Left kidney (tissue), 1 donor: ENCODE measurements at regions not wholly inside any gene's neighbourhood (a gene's known extent, or its start where the extent isn't known, plus 50 kb on each side); places are given as distances from the start of the nearest gene placed in this dataset.

Experiments used
- DNase-seq: peaks from one replicate; pipeline ENCODE4 v3.0.0-alpha.2; 2013

DNA sequence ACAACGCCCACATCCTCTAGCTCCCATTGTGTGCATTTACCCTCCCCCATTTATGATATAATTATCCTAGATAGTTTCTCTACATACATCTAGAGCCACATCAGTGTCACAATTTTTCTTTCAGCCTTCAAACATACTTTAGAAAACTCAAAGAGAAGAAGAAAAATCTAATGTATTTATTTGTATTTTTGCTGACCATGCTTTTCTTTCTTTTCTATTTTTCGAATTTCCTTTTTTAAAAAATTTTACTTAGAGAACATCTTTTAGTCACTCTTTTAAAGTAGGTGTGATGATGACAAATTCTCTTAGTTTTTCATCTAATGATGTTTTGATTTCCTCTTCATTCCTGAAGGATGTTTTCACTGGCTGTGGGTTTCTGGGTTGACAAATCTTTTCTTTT, 117.0 kb upstream of the CHL1 start:
- no peak for DNase-seq

- no peak for DNase-seq
Observed at GRCh38 chr3:82508-82907, 114.1 kb upstream of the CHL1 start.

GRCh38 chr3:83096-83495, 113.5 kb upstream of the CHL1 start:
- no peak for DNase-seq

DNA sequence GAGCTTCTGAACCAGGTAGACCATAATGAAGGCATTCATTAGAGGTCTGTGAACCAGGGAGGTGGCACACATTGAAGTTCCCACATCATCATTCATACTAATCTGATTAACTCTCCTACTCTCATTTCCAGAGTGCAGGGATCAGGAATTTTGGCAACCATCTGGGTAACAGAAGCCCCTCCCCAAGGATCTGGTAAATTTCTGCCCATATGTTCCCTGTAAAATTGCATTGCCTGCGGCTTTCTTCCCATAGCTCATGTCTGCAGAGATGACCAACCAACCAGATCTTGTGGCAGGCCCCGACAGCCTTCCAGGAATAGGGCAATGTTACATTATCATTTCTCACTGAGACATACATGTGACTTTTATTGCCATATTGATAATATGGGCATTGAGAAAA, 111.4 kb upstream of the CHL1 start:
- DNase-seq, result no peak

DNA sequence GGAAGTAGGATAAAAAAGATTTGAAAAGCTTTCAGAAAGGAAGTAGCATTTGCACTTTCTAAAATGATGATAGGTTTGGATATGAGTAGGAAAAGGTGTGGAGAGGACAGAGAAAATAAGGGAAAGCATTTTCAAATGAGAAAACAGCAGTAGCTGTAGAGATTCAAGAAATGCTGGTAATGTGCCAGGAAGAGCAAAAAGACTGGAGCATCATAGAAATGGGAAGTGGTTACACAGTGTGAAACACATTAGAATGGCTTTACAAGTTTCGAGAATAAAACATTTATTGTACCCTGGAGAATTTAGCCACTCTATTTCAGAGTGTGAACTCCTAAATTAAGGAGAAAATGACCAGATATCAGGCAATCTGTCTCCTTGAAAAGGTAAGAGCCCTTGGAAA, 108.3 kb upstream of the CHL1 start:
- DNase-seq, result no peak

- DNase-seq, result no peak
Observed at GRCh38 chr3:93746-94145, 102.8 kb upstream of the CHL1 start.

DNA sequence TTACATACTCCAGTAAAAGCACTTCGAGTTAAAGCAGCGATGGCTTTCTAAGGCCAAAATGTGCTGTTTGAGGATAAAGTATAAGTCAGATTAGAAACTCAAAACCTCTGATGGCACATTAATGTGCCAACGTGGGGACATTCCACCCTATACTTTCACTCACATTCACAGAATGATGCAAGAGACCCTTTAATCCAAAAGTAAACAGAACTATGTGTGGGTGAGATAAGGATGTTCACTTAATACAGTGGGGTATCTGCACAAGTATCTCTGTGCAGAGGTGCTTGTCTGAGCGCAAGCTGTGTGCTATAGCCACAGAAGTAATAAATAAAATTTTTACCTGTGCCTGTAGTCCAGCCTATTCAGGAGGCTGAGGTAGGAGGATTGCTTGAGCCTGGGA, 100.3 kb upstream of the CHL1 start:
- no peak for DNase-seq

- no peak for DNase-seq
Observed at GRCh38 chr3:97417-98258, 98.9 kb upstream of the CHL1 start.

DNA sequence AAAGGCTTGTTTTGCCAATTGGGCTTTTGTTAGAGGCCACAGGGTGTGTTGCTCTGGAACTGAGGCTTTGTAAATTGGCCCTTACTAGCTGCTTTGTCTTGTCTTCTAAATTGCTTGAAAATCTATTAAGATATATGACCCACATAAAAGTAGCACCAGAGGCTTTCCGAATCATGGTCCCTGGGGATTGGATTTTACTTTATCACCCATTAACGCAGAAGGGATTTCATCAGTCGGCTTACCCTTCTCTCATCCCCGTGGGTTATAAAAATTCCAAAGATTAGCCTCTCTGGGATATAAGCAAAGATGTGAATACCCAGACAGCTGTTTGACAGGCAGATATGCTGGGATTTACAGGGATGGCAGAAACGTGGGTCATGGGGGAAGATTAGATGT, 98.3 kb upstream of the CHL1 start:
- DNase-seq, result no peak

DNA sequence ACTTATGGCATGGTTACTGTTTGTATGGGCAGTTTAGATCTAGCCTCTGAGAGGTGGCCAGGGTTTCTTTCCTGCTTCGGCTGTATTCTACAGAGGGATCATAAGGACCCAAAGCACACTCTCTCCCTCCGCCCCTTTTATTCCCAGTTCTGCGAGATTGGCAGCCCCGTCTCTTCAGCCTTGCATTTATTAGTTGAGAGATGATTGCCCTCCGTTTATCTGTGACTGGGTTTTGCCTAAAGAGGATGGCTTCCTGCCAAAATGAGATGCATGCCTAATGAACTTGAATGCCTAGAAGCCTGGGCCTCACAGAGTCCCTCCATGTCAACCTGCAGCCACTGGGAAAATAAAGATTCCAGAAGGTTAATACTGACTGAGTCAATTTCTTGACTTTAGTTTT, 97.1 kb upstream of the CHL1 start:
- DNase-seq, result no peak

DNA sequence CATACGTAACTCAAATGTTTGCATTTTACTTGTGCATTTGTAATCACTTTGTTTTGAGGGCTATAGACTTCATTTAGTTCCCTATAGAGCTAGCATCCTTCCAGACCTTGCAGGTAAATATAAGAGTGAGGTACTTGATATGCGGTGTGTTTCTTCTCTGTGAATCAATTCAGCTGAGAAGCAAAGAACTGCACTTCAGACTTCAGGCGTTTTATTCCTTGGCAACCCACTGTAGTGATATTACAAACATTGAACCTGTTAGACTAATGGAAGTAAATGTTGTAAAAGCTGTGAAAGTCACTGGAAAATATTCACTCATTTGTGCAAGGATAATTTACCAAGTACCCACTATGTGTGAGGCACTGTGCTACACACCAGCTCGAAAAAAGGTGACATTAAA, 94.1 kb upstream of the CHL1 start:
- DNase-seq, result no peak

- no peak for DNase-seq
Observed at GRCh38 chr3:103991-104390, 92.6 kb upstream of the CHL1 start.

DNA sequence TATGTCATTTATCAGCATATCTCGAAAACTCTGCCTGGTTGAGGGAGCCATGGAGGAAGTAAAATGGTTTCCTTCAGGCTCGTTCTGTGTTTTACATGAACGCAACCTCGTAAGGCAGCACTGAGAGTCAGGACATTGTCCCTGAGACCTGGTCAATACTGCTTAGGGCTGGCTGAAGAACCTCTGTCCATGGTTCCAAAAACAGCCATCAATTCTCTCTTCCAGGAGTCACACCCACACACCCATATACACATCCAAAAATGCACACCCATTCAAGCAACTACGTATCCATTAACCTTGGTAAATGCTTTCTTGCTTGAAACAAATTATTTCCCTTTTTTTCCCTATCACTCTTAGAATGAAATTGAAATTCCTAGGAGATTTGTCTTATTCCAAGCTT, 91.0 kb upstream of the CHL1 start:
- no peak for DNase-seq

GRCh38 chr3:106619-107018, 89.9 kb upstream of the CHL1 start:
- DNase-seq, result no peak

DNA sequence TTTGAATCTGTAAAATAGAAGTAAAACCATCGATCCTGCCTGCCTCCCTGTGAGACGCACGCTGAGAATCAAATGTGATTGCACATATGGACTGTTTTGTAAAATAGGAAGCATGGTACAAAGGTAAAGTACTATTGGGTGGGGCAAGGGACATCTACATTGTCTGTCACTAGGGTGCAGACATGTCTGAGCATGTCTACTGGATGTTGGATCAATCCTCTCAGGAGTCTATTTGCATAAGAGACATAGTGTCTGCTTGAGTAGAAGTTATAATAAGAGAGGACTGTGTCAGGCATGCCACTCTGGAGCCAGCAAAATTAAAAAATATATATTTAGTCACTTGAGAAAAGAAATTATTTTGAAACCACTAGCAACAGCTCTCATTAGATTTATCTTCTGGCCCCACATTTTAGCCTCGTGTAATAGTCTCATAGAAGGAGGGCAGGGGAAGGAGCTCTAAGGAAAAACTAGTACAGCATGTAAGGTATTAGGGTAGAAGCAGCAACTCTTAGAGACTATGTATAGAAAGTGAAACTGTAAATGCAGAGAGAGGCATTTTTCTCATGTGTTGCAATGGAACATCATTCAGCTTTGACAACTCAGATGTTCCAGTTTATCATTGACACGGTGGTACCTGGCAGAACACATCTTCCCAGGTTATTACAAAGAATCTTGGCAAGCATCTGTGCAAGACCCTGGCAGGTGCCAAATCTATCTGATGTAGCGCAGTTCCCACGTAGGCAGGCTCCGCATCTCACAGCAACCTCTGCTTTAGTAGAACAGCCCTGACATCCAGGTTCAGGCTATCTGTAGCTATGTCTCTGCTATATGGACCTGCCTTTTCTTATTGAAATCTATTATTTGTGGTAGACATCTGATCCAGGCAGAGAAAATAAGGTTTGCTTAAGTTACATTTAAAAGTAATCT, 85.2 kb upstream of the CHL1 start:
- DNase-seq, result no peak

- DNase-seq, result no peak
Observed at GRCh38 chr3:112773-113172, 83.8 kb upstream of the CHL1 start.

GRCh38 chr3:118666-119065, 77.9 kb upstream of the CHL1 start:
- DNase-seq, result no peak

GRCh38 chr3:123341-123740, 73.2 kb upstream of the CHL1 start:
- no peak for DNase-seq

DNA sequence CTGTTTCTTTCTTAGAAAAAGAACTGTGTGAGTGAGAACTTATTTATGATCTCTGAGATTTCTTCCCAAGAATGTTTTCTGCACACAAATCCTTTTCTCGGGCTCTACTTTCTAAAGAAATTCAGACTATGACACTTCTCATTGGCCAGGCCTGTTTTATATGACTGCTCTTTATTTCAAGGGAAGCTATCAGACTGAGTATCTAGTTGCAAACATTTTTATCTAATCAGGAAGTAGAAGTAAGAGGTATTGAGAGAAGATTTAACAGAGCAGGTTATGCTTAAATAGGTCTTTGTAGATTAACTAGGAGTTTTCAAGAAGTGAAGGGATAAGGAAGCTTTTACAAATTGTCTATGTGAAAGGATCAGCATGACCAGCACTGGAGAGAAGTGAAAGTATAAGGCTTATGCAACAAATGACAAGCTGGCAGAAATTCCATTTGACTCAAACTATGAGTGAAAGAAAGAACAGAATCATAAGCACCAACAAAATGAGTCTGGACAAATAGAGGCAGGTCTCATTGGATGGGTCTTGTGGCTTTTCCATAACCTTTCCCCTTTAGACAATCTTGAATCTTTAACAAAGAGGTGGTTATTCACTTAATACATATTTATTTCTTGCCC, 71.9 kb upstream of the CHL1 start:
- DNase-seq, result no peak

- DNase-seq, result no peak
Observed at GRCh38 chr3:128515-129172, 67.9 kb upstream of the CHL1 start.

DNA sequence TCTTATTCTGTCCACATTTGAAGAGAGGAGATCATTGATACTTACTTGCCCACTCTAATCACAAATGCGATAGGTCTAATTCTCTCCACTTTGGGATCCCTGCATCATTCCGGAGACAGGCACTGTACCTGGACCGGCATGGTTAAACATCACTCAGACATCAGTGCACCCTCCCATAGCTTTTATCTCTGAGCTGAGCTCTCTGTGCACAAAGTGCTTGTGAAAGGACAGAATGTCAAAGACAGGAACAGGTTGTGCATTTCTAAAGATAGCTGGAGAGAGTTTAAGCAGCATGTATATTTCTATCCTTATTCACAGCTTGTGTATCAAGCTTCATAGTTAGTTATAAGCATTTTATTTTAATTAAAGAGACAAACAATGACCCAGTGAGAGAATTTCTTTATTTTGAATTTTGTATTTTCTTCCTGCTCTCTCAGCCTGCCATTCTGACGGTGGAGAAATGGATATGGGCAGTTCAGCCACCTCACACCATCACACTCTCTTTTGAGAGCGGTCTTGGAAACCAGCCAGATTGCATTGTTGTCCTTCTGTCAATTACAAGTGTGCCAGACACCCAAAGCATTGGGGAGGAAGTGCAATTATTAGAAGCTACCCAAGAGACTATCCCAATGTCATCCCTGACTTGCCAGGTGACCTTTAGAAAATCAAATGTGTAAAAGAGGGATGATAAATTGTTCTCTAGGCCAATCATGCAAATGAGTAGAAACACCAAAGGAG, 65.2 kb upstream of the CHL1 start:
- no peak for DNase-seq

DNA sequence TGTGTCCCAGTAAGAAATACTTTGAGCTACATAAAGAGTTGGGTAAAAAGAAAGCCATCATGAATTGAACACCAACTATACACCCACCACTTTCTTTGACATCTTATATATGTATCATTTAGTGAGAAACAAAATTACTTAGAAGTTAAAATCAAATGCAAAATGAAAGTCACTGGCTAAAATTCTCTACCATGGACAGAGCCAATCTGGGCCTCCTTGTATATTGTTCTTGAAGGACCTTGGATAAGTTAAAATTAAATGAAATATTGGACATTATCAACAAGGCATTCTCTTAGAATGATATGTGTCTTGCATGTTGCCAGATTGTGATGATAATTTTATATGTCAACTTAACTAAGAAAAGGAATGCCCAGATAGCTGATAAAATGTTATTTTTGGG, 64.2 kb upstream of the CHL1 start:
- DNase-seq, result no peak
